Tibial nerve (tissue), 3 donors: ENCODE measurements at regions not wholly inside any gene's neighbourhood (a gene's known extent, or its start where the extent isn't known, plus 50 kb on each side); places are given as distances from the start of the nearest gene placed in this dataset.

Experiments used
- CTCF ChIP-seq, 5 experiments: fragments of 200-600 bp in 3 of 5; fragments of 450-650 bp in 2 of 5; sonication (generic) in 3 of 5; IDR thresholded peaks; one replicate each; pipeline ENCODE4 v1.5.1; 2016 to 2019; ENCODE audit warnings: antibody characterized with exemption in 5 of 5, mild to moderate bottlenecking in 3 of 5, moderate library complexity in 2 of 5
- POLR2A ChIP-seq, 2 donors: fragments of 450-650 bp; IDR thresholded peaks; one replicate each; pipeline ENCODE4 v1.6.1; 2017; ENCODE audit warnings: antibody characterized with exemption in 2 of 2, mild to moderate bottlenecking in 2 of 2, moderate library complexity in 2 of 2

GRCh38 chr7:136618818-136619217 is 249.6 kb upstream of the CHRM2 start:
- no peak for TF ChIP-seq POLR2A (IDR thresholded peaks at IDR 0.05)
- TF ChIP-seq CTCF (IDR thresholded peaks at IDR 0.05): no peak
